ENCODE measurements at regions not wholly inside any gene's neighbourhood (a gene's known extent, or its start where the extent isn't known, plus 50 kb on each side); places are given as distances from the start of the nearest gene placed in this dataset.

DNA sequence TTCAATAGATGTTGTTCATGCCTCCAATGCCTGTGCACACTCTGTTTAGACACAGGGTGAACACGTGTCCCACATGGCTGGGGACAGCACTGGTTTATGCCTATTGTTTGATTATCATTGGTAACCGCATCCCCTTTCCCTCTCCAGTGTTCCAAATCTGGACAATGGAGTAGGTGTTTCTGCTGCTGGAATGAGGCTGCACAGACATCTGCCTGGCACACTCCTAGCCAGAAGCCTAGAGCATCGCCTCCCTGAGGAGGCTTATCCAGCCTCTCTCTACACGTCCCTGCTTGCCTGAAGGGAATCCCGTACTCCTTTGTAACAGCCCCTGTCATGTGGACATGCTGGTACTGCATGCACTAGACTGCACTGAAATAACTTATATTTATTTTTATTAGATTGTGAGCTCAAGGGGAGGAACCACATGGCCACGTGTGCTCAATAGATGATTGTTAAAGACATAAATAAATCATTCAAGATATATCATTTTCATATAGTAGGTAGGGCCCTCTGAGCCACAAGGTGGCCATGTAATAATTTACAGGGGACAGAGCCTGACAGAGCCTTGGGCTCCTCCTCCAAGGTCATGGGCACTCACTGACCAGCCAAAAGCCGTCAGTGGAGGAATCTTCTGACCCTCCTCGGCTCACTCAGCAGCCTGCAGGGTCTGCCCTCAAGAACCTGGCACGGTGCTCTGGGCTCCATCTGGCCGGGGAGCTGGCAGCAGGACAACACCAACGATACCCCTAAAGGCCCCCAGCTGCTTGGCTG is 310.9 kb upstream of the ZNF32 start:
- no peaks in the 10 kb centered on the region for H3K27me3 ChIP-seq (replicated peaks; ENCODE audit: control insufficient read depth, insufficient read depth, low read length, poor library complexity, severe bottlenecking)

DNA sequence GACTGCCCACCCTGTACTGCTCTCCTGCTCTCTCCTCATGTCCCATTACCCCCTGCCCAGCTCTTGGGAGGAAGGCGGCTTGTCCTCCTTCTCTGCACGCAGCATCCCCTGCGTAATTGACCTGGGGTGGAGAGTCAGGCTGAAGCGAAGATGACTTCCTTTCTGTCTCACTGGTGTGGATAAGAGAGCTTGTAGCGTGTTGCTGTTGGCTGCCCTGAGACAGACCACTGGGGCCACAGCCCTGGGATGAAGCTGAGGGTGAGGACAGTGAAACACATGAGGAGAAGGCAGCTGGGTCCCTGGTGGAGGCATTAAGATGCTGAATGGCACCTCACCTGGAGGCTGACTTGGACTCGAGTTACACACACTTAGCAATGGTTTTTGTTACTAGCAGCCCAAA is 310.3 kb upstream of the ZNF32 start:
- H3K27me3 ChIP-seq (replicated peaks; ENCODE audit: control insufficient read depth, insufficient read depth, low read length, poor library complexity, severe bottlenecking): no peaks in the 10 kb centered on the region
- H3K36me3 ChIP-seq (ENCODE audit: control insufficient read depth, insufficient read depth, low read length): no peaks in the 10 kb centered on the region
- H3K4me1 ChIP-seq (ENCODE audit: control insufficient read depth, insufficient read depth, low read length, poor library complexity, severe bottlenecking): no peaks in the 10 kb centered on the region
- no peaks in the 10 kb centered on the region for H3K9me3 ChIP-seq (ENCODE audit: control insufficient read depth, low read length)
- no peak for DNase-seq
- H3K4me3 ChIP-seq (ENCODE audit: insufficient read depth, low read depth, low read length, poor library complexity, severe bottlenecking): no peak overlapping the region
- H3K27ac ChIP-seq (ENCODE audit: insufficient read depth, low read length, poor library complexity, severe bottlenecking): no peak overlapping the region

More for the DNA sequence above, 310.9 kb upstream of the ZNF32 start:
- Histone ChIP-seq H3K9me3 (ENCODE audit: control insufficient read depth, low read length) (no peaks in the 10 kb centered on the region), H3K4me1 (ENCODE audit: control insufficient read depth, insufficient read depth, low read length, poor library complexity, severe bottlenecking) (no peaks in the 10 kb centered on the region), H3K36me3 (ENCODE audit: control insufficient read depth, insufficient read depth, low read length) (no peaks in the 10 kb centered on the region), H3K4me3 (ENCODE audit: insufficient read depth, low read depth, low read length, poor library complexity, severe bottlenecking) (no peak overlapping the region), H3K27ac (ENCODE audit: insufficient read depth, low read length, poor library complexity, severe bottlenecking) (no peak overlapping the region)
- DNase-seq: no peak

DNA sequence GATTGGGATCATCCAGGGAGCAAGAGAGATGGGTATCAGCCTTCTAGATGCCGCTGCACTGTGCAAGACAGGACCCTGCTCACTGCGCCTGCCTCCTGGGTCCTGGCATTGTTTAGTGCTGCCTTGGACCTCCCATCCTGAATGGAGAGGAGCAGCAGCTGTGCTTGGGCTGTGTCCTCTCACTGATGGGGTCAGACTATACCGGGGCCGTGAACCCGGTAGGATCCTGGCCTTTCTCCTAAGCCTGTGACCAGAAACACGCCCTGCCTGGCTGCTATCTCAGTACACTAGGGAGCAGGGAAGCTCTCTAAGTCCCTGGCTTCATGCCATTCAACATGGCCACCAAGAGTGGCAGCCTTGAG is 309.4 kb upstream of the ZNF32 start:
- Histone ChIP-seq H3K27ac (ENCODE audit: insufficient read depth, low read length, poor library complexity, severe bottlenecking) (no peak overlapping the region), H3K36me3 (ENCODE audit: control insufficient read depth, insufficient read depth, low read length) (no peaks in the 10 kb centered on the region), H3K4me1 (ENCODE audit: control insufficient read depth, insufficient read depth, low read length, poor library complexity, severe bottlenecking) (no peaks in the 10 kb centered on the region), H3K9me3 (ENCODE audit: control insufficient read depth, low read length) (no peaks in the 10 kb centered on the region), H3K27me3 (replicated peaks; ENCODE audit: control insufficient read depth, insufficient read depth, low read length, poor library complexity, severe bottlenecking) (peaks cover 3% of the 10 kb centered on the region), H3K4me3 (ENCODE audit: insufficient read depth, low read depth, low read length, poor library complexity, severe bottlenecking) (no peak overlapping the region)
- no peak for DNase-seq

DNA sequence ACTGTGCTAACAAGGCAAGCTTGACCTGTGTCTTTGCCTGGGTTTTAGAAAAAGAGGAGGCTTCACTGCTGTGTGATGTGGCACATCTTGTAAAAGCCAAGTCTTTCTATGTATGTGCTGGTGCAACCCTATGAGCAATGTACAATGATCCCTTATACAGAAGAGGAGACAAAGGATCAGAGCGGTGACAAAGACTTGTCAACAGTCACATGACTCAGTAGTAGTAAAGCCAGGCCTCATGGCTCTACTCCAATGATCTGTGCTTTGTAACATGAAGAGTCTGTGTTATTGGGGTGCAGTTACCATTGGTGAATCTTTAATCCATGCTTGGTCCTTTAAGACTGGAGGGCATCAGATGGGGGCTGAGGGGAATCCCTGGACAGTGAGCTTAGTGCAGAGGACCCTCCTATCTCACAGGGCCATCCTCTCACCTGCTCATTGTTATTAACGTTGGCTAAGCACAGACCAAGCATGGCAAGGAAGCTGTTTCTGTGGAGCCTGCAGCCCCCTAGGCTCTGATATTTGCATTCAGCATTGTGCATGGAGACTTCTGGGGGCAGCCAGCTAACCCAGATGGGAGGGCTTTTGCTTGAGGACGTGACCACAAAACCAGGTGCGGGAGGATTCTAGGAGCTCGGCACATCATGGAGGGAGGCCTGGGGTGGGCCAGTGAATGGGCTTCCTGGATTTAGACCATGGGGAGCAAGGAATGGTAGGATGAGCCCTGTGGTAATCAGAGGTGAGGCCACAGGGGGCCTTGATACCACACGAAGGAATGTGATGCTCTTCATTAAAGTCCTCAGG is 308.8 kb upstream of the ZNF32 start:
- no peaks in the 10 kb centered on the region for H3K4me1 ChIP-seq (ENCODE audit: control insufficient read depth, insufficient read depth, low read length, poor library complexity, severe bottlenecking)
- DNase-seq: no peak
- H3K27ac ChIP-seq (ENCODE audit: insufficient read depth, low read length, poor library complexity, severe bottlenecking): no peak overlapping the region
- H3K27me3 ChIP-seq (replicated peaks; ENCODE audit: control insufficient read depth, insufficient read depth, low read length, poor library complexity, severe bottlenecking): peaks cover 9% of the 10 kb centered on the region
- no peaks in the 10 kb centered on the region for H3K36me3 ChIP-seq (ENCODE audit: control insufficient read depth, insufficient read depth, low read length)
- no peak overlapping the region for H3K4me3 ChIP-seq (ENCODE audit: insufficient read depth, low read depth, low read length, poor library complexity, severe bottlenecking)
- H3K9me3 ChIP-seq (ENCODE audit: control insufficient read depth, low read length): no peaks in the 10 kb centered on the region

DNA sequence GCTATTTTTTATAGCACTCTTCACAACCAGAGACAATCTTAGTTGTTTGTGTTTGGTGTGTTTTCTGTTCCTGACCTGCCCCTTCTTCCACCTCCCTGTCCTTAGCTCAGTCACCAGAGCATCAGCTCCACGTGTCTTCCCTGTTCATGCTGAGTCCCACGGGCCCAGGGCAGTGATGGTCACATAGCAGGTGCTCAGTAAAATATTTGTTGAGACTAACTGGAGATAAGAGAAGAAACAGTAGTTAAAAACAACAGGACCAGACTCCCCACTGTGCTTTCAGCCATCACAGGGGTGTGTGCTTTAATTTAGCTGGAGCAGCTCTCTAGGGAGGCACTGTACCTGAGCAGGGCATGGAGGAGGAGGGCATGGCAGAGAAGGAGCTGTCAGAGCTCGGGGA is 307.3 kb upstream of the ZNF32 start:
- Histone ChIP-seq H3K27me3 (replicated peaks; ENCODE audit: control insufficient read depth, insufficient read depth, low read length, poor library complexity, severe bottlenecking) (peaks cover 9% of the 10 kb centered on the region), H3K4me3 (ENCODE audit: insufficient read depth, low read depth, low read length, poor library complexity, severe bottlenecking) (no peak overlapping the region), H3K4me1 (ENCODE audit: control insufficient read depth, insufficient read depth, low read length, poor library complexity, severe bottlenecking) (no peaks in the 10 kb centered on the region), H3K9me3 (ENCODE audit: control insufficient read depth, low read length) (no peaks in the 10 kb centered on the region), H3K27ac (ENCODE audit: insufficient read depth, low read length, poor library complexity, severe bottlenecking) (no peak overlapping the region), H3K36me3 (ENCODE audit: control insufficient read depth, insufficient read depth, low read length) (no peaks in the 10 kb centered on the region)
- DNase-seq: no peak

DNA sequence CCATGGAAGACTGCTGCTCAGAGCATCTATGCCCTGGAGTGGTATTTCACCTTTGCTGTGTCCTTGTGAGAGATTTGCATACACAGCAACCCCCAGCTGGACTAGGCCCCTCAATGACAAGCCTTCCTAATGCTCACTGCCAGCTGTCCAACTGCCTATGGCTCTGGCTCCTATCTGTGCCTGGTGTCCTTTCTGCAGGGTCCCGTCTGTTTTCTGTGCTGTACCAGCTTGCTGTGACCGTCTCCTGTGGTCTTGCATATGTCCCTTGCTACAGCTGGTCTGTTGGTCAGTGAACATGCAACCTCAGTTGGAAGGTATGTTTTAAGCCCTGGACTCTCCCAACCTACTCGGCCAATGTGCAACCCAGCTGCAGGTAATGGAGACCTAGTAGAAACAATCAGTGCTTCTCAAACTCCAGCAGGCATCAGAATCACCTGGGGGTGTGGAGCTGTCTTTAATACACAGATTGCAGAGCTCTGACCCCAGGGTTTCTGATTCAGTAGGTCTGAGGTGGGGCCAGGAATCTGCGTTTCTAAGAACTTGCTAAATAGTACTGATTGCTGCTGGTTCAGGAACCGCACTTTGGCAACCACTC is 306.4 kb upstream of the ZNF32 start:
- peaks cover 9% of the 10 kb centered on the region for H3K27me3 ChIP-seq (replicated peaks; ENCODE audit: control insufficient read depth, insufficient read depth, low read length, poor library complexity, severe bottlenecking)
- no peak for DNase-seq
- no peak overlapping the region for H3K4me3 ChIP-seq (ENCODE audit: insufficient read depth, low read depth, low read length, poor library complexity, severe bottlenecking)
- no peaks in the 10 kb centered on the region for H3K4me1 ChIP-seq (ENCODE audit: control insufficient read depth, insufficient read depth, low read length, poor library complexity, severe bottlenecking)
- no peaks in the 10 kb centered on the region for H3K36me3 ChIP-seq (ENCODE audit: control insufficient read depth, insufficient read depth, low read length)
- no peak overlapping the region for H3K27ac ChIP-seq (ENCODE audit: insufficient read depth, low read length, poor library complexity, severe bottlenecking)
- no peaks in the 10 kb centered on the region for H3K9me3 ChIP-seq (ENCODE audit: control insufficient read depth, low read length)

DNA sequence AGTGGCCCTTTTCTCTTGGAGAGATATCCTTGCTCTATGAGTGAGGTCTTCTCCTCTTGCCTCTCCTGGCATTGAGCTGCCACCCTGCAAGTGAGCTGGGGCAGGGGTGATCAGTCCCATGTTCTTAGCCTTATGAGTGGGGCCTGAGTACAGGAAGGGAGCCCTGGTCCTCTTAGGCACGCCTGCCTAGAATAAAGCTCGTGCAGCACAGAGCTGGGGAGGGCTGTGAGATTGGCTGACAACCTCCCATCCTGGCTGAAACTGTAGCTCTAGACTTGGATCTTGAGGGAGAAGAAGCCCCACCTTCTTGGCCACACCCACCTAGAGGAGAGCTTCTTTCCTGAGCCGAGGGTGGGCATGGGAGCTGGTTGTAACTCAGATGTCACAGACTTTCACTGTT is 305.0 kb upstream of the ZNF32 start:
- Histone ChIP-seq H3K27me3 (replicated peaks; ENCODE audit: control insufficient read depth, insufficient read depth, low read length, poor library complexity, severe bottlenecking) (peaks cover 9% of the 10 kb centered on the region), H3K9me3 (ENCODE audit: control insufficient read depth, low read length) (no peaks in the 10 kb centered on the region), H3K4me1 (ENCODE audit: control insufficient read depth, insufficient read depth, low read length, poor library complexity, severe bottlenecking) (no peaks in the 10 kb centered on the region), H3K27ac (ENCODE audit: insufficient read depth, low read length, poor library complexity, severe bottlenecking) (no peak overlapping the region), H3K36me3 (ENCODE audit: control insufficient read depth, insufficient read depth, low read length) (no peaks in the 10 kb centered on the region), H3K4me3 (ENCODE audit: insufficient read depth, low read depth, low read length, poor library complexity, severe bottlenecking) (no peak overlapping the region)
- DNase-seq: no peak

DNA sequence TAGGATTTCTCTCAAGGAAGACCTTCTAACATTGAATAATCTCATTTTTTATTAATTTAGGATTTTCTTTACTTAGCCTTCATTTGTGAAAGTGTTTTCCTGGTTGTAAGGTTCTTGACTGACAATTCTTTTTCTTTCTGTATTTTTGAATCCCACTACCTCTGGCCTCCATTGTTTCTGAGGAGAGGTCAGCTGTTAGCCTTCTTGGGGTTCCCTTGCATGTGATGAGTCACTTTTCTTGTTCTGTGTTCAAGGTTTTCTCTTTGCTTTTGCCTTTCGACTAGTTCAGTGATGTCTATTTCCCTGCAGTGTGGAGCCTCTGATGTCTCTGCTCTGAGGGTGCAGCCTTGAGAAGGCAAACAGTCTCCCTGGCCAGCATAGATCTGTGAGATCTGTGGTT is 304.1 kb upstream of the ZNF32 start:
- Histone ChIP-seq H3K9me3 (ENCODE audit: control insufficient read depth, low read length) (no peaks in the 10 kb centered on the region), H3K27ac (ENCODE audit: insufficient read depth, low read length, poor library complexity, severe bottlenecking) (no peak overlapping the region), H3K4me1 (ENCODE audit: control insufficient read depth, insufficient read depth, low read length, poor library complexity, severe bottlenecking) (no peaks in the 10 kb centered on the region), H3K4me3 (ENCODE audit: insufficient read depth, low read depth, low read length, poor library complexity, severe bottlenecking) (no peak overlapping the region), H3K36me3 (ENCODE audit: control insufficient read depth, insufficient read depth, low read length) (no peaks in the 10 kb centered on the region), H3K27me3 (replicated peaks; ENCODE audit: control insufficient read depth, insufficient read depth, low read length, poor library complexity, severe bottlenecking) (peaks cover 9% of the 10 kb centered on the region)
- no peak for DNase-seq

DNA sequence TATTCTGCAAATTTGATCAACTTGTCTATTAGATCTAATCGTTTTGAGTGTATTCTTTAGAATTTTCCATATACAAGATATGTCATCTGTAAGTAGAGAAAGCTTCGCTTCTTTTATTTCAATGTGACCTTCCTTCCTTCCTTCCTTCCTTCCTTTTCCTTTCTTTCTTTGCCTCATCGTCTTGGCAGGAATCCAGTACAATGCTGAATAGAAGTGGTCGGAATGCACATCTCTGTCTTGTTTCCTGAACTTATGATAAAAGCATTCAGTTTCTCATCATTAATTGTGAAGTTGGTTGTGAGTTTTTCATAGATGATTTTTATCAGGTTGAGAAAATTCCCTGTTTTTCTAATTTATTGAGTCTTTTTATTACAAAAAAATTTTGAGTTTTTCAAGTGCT is 300.7 kb upstream of the ZNF32 start:
- H3K27me3 ChIP-seq (replicated peaks; ENCODE audit: control insufficient read depth, insufficient read depth, low read length, poor library complexity, severe bottlenecking): peaks cover 9% of the 10 kb centered on the region
- no peaks in the 10 kb centered on the region for H3K9me3 ChIP-seq (ENCODE audit: control insufficient read depth, low read length)
- no peaks in the 10 kb centered on the region for H3K36me3 ChIP-seq (ENCODE audit: control insufficient read depth, insufficient read depth, low read length)
- H3K4me1 ChIP-seq (ENCODE audit: control insufficient read depth, insufficient read depth, low read length, poor library complexity, severe bottlenecking): no peaks in the 10 kb centered on the region
- no peak overlapping the region for H3K27ac ChIP-seq (ENCODE audit: insufficient read depth, low read length, poor library complexity, severe bottlenecking)
- DNase-seq: no peak
- no peak overlapping the region for H3K4me3 ChIP-seq (ENCODE audit: insufficient read depth, low read depth, low read length, poor library complexity, severe bottlenecking)

DNA sequence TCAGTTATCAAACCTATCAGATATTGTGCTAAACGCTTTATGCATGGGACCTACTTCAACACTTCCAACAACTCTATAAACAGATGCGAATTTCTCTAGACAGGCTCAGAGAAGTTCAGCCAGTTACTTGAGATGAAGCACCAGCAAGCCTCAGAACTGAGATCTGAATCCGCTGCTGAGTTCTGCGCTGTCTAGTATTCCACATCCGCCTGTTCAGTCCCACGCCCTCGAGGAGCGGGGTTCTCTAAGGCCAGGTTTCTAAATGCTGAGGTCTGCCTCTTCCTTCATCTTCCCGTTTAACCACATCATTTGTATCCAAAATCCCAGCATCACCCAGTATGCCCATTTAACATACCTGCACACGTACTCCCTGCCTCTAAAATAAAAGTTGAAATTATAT is 297.8 kb upstream of the ZNF32 start:
- no peak overlapping the region for H3K4me3 ChIP-seq (ENCODE audit: insufficient read depth, low read depth, low read length, poor library complexity, severe bottlenecking)
- no peaks in the 10 kb centered on the region for H3K36me3 ChIP-seq (ENCODE audit: control insufficient read depth, insufficient read depth, low read length)
- H3K4me1 ChIP-seq (ENCODE audit: control insufficient read depth, insufficient read depth, low read length, poor library complexity, severe bottlenecking): no peaks in the 10 kb centered on the region
- H3K27me3 ChIP-seq (replicated peaks; ENCODE audit: control insufficient read depth, insufficient read depth, low read length, poor library complexity, severe bottlenecking): no peaks in the 10 kb centered on the region
- DNase-seq: no peak
- no peak overlapping the region for H3K27ac ChIP-seq (ENCODE audit: insufficient read depth, low read length, poor library complexity, severe bottlenecking)
- no peaks in the 10 kb centered on the region for H3K9me3 ChIP-seq (ENCODE audit: control insufficient read depth, low read length)
